ENCODE measurements at regions not wholly inside any gene's neighbourhood (a gene's known extent, or its start where the extent isn't known, plus 50 kb on each side); places are given as distances from the start of the nearest gene placed in this dataset.
"Not testable (repeated sequence)": the region's sequence is repeated elsewhere in the genome, so short reads cannot be mapped to it uniquely, and the experiment has no call there.

DNA sequence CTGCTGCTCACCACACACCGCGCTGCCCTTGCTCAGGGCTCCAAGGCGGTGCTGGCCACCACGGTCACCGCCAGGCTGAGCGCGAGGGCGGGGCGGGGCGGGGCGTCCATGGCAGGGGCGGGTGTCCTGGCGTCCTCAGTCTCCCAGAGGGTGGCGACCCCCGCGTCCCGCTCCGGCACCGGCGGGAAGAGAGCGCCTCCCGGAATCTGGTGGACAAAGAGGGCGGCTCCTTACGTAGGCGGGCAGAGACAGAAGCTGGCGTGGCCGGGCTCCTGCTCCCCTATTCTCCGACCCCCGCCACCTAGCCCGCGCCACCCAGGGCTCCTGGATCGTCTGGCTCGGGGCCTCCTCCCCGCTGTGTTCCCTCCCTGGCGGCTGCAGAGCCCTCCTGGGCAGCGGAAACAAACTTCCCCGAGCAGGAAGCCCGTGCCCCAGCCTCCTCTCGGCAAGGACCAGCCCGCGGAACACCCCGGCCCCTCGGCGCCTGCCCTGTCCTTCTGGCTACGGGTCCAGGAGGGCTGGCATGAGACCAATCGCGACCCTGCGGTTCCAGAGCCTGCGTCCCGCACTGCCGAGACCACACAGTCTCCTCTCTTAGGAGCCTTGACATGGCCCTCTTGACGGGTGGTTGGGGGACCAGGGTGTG is 133.8 kb upstream of the ZNF92 start:
- ATAC-seq, result no peak
- CTCF ChIA-PET, result no interaction called here

DNA sequence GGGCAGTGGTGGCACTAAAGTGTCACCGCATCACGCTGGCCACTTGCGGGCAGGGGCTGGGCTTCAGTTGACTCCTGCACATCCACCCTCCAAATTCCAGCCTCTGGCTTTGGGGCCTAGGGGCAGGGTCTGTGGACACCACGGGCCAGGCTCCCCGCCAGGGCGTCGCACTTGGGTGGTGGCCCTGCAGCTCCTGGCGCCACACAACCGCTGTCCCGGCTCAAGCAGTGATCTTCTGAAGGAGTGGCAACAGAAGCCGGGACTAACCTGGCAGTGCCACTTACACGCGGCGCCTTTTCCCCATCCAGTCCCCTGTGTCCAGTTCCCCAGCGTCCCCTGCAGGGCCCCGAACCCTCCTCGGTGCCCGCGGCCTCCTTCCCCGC is 134.3 kb upstream of the ZNF92 start:
- H3K9me3 Mint-ChIP-seq (ENCODE audit: low read depth), result no peaks in the 10 kb centered on the region
- no peak overlapping the region for H3K4me3 Mint-ChIP-seq
- DNase-seq (no peak), ATAC-seq (no peak)
- H3K4me1 Mint-ChIP-seq, result no peaks in the 10 kb centered on the region
- CTCF ChIA-PET, result no interaction called here
- peaks cover 16% of the 10 kb centered on the region for H3K27me3 Mint-ChIP-seq
- H3K27ac Mint-ChIP-seq, result no peak overlapping the region
- H3K36me3 Mint-ChIP-seq, result no peaks in the 10 kb centered on the region

More for the DNA sequence above, 133.8 kb upstream of the ZNF92 start:
- no peaks in the 10 kb centered on the region for H3K36me3 Mint-ChIP-seq
- peaks cover 16% of the 10 kb centered on the region for H3K27me3 Mint-ChIP-seq
- H3K9me3 Mint-ChIP-seq (ENCODE audit: low read depth), result no peaks in the 10 kb centered on the region
- H3K4me3 Mint-ChIP-seq, result no peak overlapping the region
- no peaks in the 10 kb centered on the region for H3K4me1 Mint-ChIP-seq
- DNase-seq, result no peak
- H3K27ac Mint-ChIP-seq, result no peak overlapping the region

DNA sequence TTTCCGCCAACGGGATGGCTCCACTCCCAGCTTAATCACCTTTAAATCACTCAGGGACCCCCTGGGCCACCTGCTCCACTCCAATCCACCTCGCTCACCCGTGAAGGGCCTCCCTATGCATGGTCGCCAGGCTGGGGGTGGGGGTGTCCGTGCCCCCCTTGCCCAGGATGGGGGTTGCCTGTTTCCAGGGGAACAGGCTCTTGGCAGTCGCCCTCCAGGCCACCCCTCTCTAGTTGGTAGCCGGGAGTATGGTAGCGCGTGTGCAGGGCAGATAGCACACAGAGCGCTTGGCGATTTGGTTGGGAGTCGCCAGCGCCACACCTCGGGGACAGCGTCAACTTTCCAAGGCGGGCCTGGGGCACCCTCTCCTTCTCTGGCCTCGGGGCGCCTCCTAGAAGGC is 134.9 kb upstream of the ZNF92 start:
- Mint-ChIP-seq H3K4me3 (no peak overlapping the region), H3K9me3 (ENCODE audit: low read depth) (no peaks in the 10 kb centered on the region), H3K36me3 (no peaks in the 10 kb centered on the region), H3K4me1 (peaks cover 2% of the 10 kb centered on the region), H3K27me3 (peaks cover 16% of the 10 kb centered on the region), H3K27ac (no peak overlapping the region)
- CTCF ChIA-PET, result no interaction called here
- ATAC-seq (no peak), DNase-seq (no peak)

DNA sequence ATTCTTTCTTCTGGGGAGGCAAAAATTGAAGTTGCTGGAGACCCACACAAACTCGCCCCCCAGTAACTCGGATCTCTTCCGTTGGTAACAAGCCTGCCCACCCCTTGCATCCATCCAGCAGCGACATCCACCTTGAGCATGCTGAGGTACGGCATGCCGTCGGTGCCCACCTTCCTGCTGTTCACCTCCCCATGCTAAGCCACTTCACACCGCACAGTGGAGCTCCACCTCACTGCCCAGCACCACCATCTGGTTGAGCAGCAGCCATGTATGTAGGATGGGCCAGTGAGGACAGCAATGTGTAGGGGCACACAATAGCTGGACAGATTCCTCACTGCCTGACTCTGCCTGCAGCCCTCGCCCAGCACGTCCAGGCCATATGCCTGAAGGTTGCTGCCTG is 138.1 kb upstream of the ZNF92 start:
- CTCF ChIA-PET, result no interaction called here

DNA sequence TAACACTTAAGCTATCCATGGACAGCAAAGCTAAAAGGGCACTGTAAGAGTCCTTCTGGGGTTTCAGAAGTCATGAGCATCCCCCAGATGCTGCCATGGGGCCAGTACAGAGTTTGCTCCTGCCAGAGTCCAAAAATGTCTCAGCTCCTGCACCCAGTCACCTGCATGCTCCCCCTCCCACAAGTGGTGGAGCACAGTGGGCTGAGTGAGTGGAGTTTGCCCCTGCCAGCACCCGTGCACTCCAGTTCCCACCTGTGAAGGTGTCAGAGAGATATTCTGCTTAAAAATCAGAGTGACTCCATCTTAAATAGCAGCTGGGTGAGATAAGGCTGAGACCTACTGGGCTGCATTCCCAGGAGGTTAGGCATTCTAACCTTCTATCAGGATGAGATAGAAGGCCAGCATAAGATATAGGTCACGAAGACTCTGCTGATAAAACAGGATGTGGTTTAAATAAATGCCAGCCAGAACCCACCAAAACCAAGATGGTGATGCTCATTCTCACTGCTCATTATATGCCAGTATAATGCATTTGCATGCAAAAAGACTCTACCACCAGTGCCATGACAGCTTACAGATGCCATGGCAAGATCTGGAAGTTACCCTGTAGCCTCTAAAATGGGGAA is 140.1 kb upstream of the ZNF92 start:
- Mint-ChIP-seq H3K36me3 (no peaks in the 10 kb centered on the region), H3K27me3 (no peaks in the 10 kb centered on the region), H3K4me3 (no peak overlapping the region), H3K4me1 (peaks cover 9% of the 10 kb centered on the region), H3K9me3 (ENCODE audit: low read depth) (no peaks in the 10 kb centered on the region), H3K27ac (no peak overlapping the region)
- ATAC-seq, result no peak
- CTCF ChIA-PET, result no interaction called here
- DNase-seq, result no peak

More for the DNA sequence above, 138.1 kb upstream of the ZNF92 start:
- DNase-seq (no peak), ATAC-seq (no peak)
- Mint-ChIP-seq H3K9me3 (ENCODE audit: low read depth) (no peaks in the 10 kb centered on the region), H3K36me3 (no peaks in the 10 kb centered on the region), H3K4me1 (peaks cover 9% of the 10 kb centered on the region), H3K4me3 (no peak overlapping the region), H3K27me3 (peaks cover 6% of the 10 kb centered on the region), H3K27ac (no peak overlapping the region)

DNA sequence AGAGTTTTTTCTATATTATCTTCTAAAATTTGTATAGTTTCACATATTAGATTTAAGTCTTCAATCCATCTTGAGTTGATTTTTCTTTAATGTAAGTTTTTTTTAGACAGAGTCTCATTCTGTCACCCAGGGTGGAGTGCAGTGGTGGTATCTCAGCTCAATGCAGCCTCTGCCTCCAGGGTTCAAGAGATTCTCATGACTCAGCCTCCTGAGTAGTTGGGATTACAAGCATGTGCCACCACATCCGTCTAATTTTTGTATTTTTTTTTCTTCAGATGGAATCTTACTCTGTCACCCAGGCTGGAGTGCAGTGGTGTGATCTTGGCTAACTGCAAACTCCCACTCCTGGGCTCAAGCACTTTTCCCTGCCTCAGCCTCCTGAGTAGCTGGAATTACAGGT is 143.4 kb upstream of the ZNF92 start:
- CTCF ChIA-PET, result no interaction called here
- no peak overlapping the region for H3K27ac Mint-ChIP-seq
- no peaks in the 10 kb centered on the region for H3K27me3 Mint-ChIP-seq
- ATAC-seq (no peak), DNase-seq (no peak)
- H3K36me3 Mint-ChIP-seq, result no peaks in the 10 kb centered on the region
- H3K9me3 Mint-ChIP-seq (ENCODE audit: low read depth), result no peaks in the 10 kb centered on the region
- H3K4me1 Mint-ChIP-seq, result peaks cover 9% of the 10 kb centered on the region
- H3K4me3 Mint-ChIP-seq, result no peak overlapping the region

DNA sequence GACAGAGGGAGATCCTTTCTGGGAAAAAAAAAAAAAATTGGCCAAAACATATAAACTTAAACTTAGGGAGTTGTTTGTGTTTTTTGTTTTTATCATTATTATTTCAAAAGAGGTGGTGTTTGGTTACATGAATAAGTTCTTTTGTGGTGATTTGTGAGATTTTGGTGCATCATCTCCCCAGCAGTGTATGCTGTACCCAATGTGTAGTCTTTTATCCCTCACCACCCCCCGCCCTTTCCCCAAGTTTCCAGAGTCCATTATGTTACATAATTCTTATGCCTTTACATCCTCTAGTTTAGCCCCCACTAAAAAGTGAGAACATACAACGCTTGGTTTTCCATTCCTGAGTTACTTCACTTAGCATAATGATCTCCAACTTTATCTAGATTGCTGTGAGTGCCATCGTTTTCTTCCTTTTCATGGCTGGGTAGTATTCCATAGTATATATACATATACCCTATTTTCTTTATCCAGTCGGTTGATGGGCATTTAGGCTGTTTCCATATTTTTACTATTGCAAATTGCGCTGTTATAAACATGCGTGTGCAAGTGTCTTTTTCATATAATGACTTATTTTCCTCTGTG is 148.1 kb upstream of the ZNF92 start:
- DNase-seq, result no peak
- H3K4me3 Mint-ChIP-seq, result no peak overlapping the region
- ATAC-seq, result peak; percentile 42
- H3K4me1 Mint-ChIP-seq, result peaks cover 3% of the 10 kb centered on the region
- CTCF ChIA-PET, result no interaction called here
- H3K27me3 Mint-ChIP-seq, result no peaks in the 10 kb centered on the region
- H3K36me3 Mint-ChIP-seq, result no peaks in the 10 kb centered on the region
- no peaks in the 10 kb centered on the region for H3K9me3 Mint-ChIP-seq (ENCODE audit: low read depth)
- H3K27ac Mint-ChIP-seq, result no peak overlapping the region

DNA sequence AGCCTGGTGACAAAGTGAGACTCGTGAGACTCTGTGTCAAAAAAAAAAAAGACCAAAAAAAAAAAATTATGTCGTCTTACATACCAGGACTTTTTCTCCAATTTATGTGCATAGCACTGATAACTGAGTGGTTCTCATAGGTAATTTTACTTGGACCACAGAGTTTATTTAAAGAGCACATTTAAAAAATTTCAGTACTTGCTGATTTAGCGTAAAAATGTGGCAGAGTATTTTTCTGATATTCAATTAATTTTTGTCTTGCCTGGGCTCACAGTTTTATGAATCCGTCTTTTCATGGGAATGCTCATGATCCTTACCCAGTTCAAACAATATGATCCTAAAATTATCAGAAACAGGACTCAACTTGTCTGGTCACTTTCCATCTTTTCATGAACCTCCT is 151.0 kb upstream of the ZNF92 start:
- Mint-ChIP-seq H3K4me3 (no peak overlapping the region), H3K4me1 (peaks cover 3% of the 10 kb centered on the region), H3K9me3 (ENCODE audit: low read depth) (no peaks in the 10 kb centered on the region), H3K27ac (no peak overlapping the region), H3K36me3 (no peaks in the 10 kb centered on the region), H3K27me3 (no peaks in the 10 kb centered on the region)
- DNase-seq, result no peak
- no peak for ATAC-seq
- CTCF ChIA-PET, result no interaction called here

DNA sequence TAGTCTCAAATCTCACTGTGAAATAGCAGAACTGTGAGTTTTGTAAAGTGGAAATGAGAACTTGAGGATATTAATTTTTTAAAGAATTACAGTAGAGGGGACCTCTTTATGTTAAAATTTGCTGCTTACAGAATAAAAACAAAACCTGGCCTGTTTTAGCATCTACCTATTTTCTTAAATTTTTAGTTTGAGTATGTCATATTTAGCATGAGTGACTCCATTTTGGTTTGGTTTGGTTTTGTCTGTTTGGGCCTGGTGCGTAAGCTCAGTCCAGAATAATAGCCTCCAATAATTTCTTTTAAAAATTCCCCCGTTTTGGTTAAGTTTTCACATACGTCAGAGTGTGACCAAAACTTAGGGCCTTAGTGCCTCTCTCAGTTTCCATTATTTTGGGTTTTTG is 152.0 kb upstream of the ZNF92 start:
- CTCF ChIA-PET, result no interaction called here
- no peak overlapping the region for H3K4me3 Mint-ChIP-seq
- H3K4me1 Mint-ChIP-seq, result peaks cover 3% of the 10 kb centered on the region
- no peaks in the 10 kb centered on the region for H3K9me3 Mint-ChIP-seq (ENCODE audit: low read depth)
- H3K27me3 Mint-ChIP-seq, result no peaks in the 10 kb centered on the region
- no peak for ATAC-seq
- no peak for DNase-seq
- H3K27ac Mint-ChIP-seq, result no peak overlapping the region
- H3K36me3 Mint-ChIP-seq, result no peaks in the 10 kb centered on the region

DNA sequence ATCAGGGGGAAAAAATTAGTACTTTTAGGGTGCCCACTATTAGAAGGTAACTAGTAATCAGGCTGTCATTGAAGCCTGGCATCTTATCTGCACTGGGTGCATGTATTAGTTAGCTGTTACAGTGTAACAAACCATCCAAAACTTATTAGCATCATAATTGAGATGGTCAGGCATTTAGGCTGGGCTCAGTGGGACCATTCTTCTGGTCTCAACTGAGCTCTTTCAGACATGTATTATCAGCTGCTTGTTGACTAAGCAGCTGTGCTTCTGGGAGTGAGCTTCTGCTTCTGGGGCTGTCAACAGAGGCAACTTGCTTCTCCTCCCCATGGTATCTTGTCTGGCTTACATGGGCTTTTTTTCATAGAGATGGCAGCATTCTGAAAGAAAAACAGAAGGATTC is 154.0 kb upstream of the ZNF92 start:
- Mint-ChIP-seq H3K27ac (no peak overlapping the region), H3K36me3 (no peaks in the 10 kb centered on the region), H3K27me3 (no peaks in the 10 kb centered on the region), H3K4me1 (peaks cover 3% of the 10 kb centered on the region), H3K9me3 (ENCODE audit: low read depth) (no peaks in the 10 kb centered on the region), H3K4me3 (no peak overlapping the region)
- ATAC-seq (no peak), DNase-seq (no peak)
- CTCF ChIA-PET, result no interaction called here

DNA sequence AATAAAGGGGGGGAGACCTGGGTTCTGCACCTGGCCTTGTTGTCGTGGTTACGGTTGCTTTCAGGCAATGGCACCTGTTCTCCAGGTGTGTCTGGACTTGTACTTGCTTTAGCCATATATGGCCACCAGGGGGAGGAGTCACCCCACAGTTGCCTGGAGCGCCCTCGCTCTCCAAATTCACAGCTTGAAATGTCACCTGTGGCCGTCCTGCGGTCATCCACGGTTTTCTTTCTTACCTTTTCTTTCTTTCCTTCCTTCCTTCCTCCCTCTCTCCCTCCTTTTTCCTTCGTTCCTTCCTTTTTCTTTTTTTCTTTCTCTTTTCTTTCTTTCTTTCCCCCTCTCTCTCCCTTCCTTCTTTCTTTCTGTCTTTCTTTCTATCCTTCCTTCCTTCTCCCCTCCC is 157.2 kb upstream of the ZNF92 start:
- CTCF ChIA-PET, result interaction anchor here (0.6 to 1.5 kb wide), 6 partner anchors 15 to 1388 kb away, joined by 3 to 12 read pairs (median 3); no protein-coding TSS in a partner anchor
- DNase-seq (peak; percentile 69), ATAC-seq (peak; percentile 60)
- no peak overlapping the region for H3K27ac Mint-ChIP-seq
- no peak overlapping the region for H3K4me3 Mint-ChIP-seq
- no peaks in the 10 kb centered on the region for H3K36me3 Mint-ChIP-seq
- no peaks in the 10 kb centered on the region for H3K27me3 Mint-ChIP-seq
- peaks cover 3% of the 10 kb centered on the region for H3K4me1 Mint-ChIP-seq
- H3K9me3 Mint-ChIP-seq (ENCODE audit: low read depth), result no peaks in the 10 kb centered on the region

DNA sequence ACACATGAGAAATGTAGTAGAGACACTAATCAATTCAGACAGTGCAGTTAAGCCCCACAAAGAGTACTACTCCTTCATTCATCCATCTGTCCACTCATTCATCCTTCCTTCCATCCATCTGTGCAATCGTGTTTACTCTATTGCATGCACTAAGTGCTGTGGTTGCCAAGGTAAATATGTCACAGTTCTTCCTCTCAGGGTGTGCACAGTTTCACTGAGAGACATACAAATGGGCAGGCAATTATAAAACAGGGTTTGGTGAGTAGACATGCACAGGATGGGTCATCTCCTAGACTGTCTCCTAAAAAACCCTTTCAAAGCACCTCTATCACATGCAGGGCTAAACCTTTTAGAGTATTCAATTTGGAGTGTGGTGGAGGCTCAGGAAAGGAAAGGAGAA is 160.4 kb upstream of the ZNF92 start:
- H3K4me1 Mint-ChIP-seq; H3K27ac Mint-ChIP-seq; DNase-seq; H3K4me3 Mint-ChIP-seq; CTCF ChIA-PET; ATAC-seq; H3K27me3 Mint-ChIP-seq; H3K9me3 Mint-ChIP-seq (ENCODE audit: low read depth); H3K36me3 Mint-ChIP-seq: not testable (repeated sequence)

DNA sequence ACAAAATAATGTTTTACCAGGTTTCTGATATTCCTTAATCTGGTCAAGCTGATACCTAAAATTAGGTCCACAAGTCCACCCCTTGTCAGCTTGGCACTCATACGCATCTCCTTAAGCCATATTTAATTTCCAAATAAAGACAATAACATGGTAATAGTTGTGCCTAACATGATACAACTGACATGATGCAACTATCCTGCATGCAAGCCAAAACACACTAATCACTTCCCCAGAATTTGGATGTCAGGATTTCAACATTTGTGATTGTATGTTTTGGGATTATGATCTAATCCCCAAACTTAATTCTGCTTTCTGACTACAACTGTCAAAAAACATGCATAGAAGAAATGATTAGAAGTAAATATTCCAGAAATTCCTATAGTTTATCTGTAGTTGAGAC is 174.4 kb upstream of the ZNF92 start:
- DNase-seq; H3K27ac Mint-ChIP-seq; H3K4me1 Mint-ChIP-seq; CTCF ChIA-PET; H3K27me3 Mint-ChIP-seq; H3K4me3 Mint-ChIP-seq; ATAC-seq; H3K9me3 Mint-ChIP-seq (ENCODE audit: low read depth); H3K36me3 Mint-ChIP-seq: not testable (repeated sequence)

DNA sequence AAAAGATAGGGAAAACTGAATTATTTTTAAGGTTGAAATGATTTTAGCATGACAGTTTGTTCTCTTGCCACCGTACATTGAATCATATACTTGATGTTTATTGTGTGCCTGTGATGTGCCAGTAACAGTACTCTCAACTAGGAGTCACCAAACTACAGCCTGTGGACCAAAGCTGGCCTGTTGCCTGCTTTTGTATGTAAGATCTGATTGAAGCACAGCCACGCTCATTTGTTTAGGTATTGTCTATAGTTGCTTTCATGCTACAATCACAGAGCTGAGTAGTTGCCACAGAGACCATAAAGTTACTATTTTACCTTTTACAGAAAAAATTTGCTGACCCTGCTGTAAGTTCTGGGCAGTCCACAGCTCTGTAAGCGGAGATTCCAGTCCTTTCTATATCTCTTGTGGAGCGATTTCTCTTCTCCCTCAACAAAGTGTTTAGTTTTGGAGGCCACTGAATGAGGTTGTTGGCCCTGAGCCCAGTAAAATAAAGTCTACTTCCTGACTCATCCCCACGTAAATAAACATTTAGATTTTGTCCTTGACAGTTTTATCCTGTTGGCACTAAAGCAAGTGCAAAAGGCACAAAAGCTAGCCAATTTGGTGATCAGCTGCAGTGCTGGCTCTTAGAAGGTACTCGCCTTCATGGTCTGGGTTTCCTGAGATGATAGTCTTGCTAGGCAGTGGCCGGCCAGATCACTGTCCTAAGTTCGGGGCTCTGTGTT is 180.2 kb upstream of the ZNF92 start:
- H3K36me3 Mint-ChIP-seq; DNase-seq; CTCF ChIA-PET; H3K9me3 Mint-ChIP-seq (ENCODE audit: low read depth); ATAC-seq; H3K27me3 Mint-ChIP-seq; H3K4me3 Mint-ChIP-seq; H3K27ac Mint-ChIP-seq; H3K4me1 Mint-ChIP-seq: not testable (repeated sequence)
